DMS114 treated with DMSO at 0.1 percent for 48 hours (cell line): ENCODE measurements at regions not wholly inside any gene's neighbourhood (a gene's known extent, or its start where the extent isn't known, plus 50 kb on each side); places are given as distances from the start of the nearest gene placed in this dataset.

Experiments
- DNase-seq: peaks from one replicate; lab custom pipeline; 2025; ENCODE audit not compliant: unreplicated experiment; lab: John Stamatoyannopoulos, UW

DNA sequence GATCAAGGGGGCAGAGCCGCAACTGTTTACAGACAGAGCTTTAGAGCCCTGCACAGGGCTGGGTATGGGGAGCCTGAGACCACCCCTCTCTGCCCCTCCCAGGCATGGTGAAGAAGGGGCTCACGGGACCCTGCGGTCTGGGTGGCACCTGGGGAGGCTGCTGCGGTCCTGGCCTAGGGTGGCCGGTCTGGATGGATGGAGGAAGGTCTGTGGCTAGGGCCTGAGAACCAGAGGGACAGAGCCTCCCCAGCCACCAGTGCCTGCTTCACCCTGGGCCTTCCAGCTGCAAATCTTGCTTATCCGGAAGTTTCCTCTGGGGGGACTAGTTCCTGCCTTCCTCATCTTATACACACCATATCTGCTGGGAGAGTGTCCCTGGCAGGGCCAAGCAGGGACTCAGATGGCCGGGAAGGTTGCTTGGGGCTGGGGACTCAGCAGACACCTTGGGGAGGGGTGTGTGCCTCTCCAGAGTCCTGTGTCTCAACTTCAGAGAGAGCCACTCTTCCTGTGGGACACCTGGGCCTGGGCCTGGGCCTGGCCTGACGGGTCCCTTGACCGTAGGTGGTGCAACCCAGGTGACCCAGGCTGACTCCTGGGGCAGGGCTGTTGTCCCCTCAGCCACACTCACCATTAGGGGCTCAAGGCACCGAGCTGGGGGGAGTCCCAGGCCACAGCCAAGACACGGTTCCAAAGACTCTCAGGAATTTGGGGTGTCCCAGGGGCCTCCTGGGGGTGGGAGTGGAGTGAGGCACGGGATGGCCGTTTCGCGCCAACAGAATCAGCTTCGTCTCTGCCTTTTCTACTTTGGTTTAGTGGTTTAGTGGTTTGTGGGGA lies 52.0 kb upstream of the ACTRT2 start:
- DNase-seq = no peak

DNA sequence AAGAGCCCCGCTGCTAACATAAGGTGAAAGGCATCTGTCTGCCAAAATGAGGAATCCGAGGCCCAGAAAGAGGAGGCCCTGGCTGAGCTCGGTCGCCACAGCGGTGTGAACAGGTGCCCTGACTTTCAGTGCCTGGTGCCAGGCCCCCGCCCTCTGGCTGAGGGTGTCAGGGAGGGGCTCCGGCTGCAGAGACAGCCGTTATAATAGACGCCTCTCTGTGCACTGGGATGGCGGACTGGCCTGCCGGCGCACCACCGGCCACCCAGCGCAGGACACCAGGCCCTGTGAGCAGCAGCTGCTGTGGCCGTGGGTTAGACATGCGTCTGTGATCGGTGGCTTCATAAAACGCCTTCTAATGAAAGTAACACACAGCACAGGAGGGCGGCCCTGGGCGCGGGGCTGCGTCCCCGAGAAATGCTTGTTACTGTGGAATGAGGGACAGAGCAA lies 51.4 kb upstream of the ACTRT2 start:
- DNase-seq = no peak

DNA sequence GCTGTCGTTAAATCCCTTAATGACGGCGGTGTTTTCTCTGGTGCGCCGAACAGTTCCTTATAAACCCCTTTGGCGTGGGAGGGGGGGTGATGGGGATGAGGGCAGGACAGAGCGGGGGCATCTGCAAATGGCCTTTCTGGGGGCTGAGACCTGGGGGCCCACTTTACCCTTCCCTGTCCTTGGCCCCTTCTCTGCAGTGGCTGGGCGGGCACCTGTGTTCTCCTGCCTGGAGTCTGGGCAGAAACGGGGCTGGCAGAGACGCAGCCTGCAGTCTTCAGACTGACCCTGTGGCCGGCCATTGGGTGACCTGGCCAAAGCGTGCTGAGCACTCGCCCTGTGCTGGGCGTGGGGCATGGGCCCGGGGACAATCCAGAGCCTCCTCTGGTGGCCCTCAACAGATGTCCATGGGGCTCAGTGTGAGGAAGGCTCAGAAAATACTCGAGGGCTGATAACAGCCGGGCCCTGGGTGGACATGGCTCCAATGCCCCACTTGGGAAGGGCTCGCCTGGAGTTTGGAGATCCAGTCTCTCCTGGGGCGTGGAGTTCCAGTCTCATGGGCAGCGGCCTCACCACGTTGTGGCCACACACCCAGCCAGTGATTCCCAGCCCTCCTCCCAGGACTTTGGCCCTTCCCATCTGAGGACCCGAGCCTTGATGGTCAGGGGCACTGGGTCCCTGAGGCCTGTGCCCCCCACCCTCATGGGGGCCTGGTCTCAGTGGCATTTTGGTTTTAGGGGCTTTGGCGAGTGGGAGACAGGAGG lies 50.8 kb upstream of the ACTRT2 start:
- no peak for DNase-seq

DNA sequence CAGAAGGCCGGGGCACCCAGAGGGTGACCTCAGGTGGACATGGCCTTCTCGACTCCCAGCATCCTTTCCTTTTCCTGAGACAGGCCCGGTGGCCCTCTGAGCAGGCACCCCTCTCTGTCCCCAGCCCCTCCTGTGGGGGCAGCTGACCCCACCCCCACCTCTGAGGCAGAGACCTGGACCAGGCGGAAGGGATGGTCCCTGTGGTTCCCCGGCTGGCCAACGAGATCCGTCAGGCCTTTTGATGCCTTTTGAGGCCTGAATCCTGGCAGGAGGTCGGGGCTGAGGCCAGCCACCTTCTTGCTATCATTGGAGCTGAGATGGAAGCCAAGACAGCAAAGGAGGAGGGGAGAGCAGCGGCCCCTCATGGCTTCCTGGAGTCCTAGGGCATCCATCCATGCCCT lies 50.2 kb upstream of the ACTRT2 start:
- no peak for DNase-seq
